ENCODE measurements at regions not wholly inside any gene's neighbourhood (a gene's known extent, or its start where the extent isn't known, plus 50 kb on each side); places are given as distances from the start of the nearest gene placed in this dataset.

DNA sequence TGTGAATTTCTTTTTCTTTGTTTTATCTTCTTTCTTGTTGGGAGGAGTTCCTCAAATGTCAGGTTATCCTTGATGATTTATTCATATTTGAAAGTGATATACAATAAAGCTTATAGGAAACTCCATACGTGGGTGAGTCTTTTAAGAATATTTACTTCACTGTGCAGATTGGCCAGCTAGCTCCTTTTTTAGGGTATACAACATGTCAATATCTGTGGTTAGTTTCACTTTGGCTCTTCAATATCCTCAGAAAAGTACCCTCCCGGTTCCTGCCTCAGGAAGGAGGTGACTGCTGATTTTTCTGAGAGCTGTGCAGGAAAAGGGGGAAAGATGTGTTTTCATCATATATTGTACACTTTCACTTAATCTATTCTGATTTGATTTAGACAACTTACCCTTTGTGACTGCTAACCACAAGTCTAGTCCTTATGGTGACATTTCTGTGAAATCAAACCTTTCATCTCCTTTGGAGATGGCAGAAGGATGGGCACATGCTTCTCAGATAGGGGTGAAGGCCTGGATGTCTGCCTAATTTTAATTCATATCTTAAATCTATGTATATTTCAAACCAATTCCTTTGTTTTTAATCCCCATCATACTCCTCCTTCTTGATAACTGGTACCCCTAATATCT lies 98.2 kb upstream of the NECTIN3 start:
- H3K27ac ChIP-seq (ENCODE audit: low read depth, low read length): no peak overlapping the region
- ChIA-PET POLR2A (no interaction called here), CTCF (no interaction called here)

DNA sequence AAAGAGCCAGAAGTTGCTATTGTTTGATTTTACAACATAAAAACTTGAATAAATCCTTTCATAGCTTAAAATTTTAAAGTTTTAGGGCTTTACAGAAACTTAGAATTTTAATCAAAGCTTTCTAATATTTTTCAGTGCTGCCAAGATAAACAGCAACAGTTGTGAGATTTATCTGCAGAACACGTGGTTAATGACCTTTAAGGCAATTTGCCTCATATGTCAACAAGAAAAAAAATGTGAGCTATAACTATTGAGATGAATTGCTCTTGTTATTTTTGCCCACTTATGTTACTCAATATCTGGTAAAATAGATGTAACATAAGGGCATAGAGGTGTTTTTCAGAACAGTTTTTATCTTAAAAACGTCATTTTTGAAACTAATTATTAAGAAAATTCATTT lies 96.7 kb upstream of the NECTIN3 start:
- Histone ChIP-seq H3K9me3 (ENCODE audit: control insufficient read depth, insufficient read depth, low read length) (no peaks in the 10 kb centered on the region; the same call in 1 of the 2 replicates), H3K27ac (ENCODE audit: low read depth, low read length) (no peak overlapping the region), H3K27me3 (ENCODE audit: control insufficient read depth, insufficient read depth, low read length) (no peaks in the 10 kb centered on the region), H3K4me3 (ENCODE audit: low read depth, low read length) (no peak overlapping the region)
- ChIA-PET POLR2A (no interaction called here), CTCF (no interaction called here)
- TF ChIP-seq, protein P1, sequence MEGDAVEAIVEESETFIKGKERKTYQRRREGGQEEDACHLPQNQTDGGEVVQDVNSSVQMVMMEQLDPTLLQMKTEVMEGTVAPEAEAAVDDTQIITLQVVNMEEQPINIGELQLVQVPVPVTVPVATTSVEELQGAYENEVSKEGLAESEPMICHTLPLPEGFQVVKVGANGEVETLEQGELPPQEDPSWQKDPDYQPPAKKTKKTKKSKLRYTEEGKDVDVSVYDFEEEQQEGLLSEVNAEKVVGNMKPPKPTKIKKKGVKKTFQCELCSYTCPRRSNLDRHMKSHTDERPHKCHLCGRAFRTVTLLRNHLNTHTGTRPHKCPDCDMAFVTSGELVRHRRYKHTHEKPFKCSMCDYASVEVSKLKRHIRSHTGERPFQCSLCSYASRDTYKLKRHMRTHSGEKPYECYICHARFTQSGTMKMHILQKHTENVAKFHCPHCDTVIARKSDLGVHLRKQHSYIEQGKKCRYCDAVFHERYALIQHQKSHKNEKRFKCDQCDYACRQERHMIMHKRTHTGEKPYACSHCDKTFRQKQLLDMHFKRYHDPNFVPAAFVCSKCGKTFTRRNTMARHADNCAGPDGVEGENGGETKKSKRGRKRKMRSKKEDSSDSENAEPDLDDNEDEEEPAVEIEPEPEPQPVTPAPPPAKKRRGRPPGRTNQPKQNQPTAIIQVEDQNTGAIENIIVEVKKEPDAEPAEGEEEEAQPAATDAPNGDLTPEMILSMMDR (IDR thresholded peaks at IDR 0.05; ENCODE audit: low read depth, low read length): no peak
- no peak for DNase-seq (ENCODE audit: low read depth, low spot score)

More for the DNA sequence above, 98.2 kb upstream of the NECTIN3 start:
- no peak for DNase-seq (ENCODE audit: low read depth, low spot score)
- H3K4me3 ChIP-seq (ENCODE audit: low read depth, low read length): no peak overlapping the region
- H3K9me3 ChIP-seq (ENCODE audit: control insufficient read depth, insufficient read depth, low read length): peaks cover 11% of the 10 kb centered on the region
- TF ChIP-seq, protein P1 (IDR thresholded peaks at IDR 0.05; ENCODE audit: low read depth, low read length): no peak
- H3K27me3 ChIP-seq (ENCODE audit: control insufficient read depth, insufficient read depth, low read length): no peaks in the 10 kb centered on the region

DNA sequence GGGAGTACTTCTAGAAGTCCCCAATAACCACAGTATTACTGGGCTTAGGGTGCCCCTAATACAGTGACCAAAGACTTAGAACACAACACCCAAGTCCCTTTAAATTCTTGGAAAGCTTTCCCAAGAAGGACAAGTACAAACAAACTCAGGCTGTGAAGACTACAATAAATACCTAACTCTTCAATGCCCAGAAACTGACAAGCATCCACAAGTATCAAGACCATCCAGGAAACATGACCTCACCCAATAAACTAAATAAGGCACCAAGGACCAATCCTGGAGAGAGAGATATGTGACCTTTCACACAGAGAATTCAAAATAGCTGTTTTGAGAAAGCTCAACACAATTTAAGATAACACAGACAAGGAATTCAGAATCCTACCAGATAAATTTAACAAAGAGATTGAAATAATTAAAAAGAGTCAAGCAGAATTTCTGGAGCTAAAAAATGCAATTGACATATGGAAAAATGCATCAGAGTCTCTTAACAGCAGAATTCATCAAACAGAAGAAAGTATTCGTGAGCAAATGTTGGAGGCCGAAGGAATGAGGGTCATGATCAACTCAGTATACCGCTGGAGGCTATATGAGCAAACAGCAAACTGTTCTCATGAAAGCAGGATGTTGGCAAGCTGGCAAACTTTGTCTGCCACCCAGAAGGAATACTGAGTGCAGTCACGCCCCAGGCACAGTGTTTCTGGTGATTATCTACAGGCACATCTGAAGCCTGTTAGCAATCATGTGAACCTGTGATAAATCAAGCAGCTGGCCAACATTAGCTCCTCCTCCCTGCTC lies 87.0 kb upstream of the NECTIN3 start:
- POLR2A ChIA-PET: no interaction called here
- no peak overlapping the region for H3K27ac ChIP-seq (ENCODE audit: low read depth, low read length)
- H3K9me3 ChIP-seq (ENCODE audit: control insufficient read depth, insufficient read depth, low read length): no peaks in the 10 kb centered on the region; the same call in 1 of the 2 replicates
- H3K27me3 ChIP-seq (ENCODE audit: control insufficient read depth, insufficient read depth, low read length): no peaks in the 10 kb centered on the region
- DNase-seq (ENCODE audit: low read depth, low spot score): no peak
- no peak overlapping the region for H3K4me3 ChIP-seq (ENCODE audit: low read depth, low read length)
- TF ChIP-seq, protein P1 (IDR thresholded peaks at IDR 0.05; ENCODE audit: low read depth, low read length): no peak
- CTCF ChIA-PET: interaction anchor here (0.6 kb wide), 1 partner anchor 22 kb away, joined by 6 read pairs; no protein-coding TSS in a partner anchor

DNA sequence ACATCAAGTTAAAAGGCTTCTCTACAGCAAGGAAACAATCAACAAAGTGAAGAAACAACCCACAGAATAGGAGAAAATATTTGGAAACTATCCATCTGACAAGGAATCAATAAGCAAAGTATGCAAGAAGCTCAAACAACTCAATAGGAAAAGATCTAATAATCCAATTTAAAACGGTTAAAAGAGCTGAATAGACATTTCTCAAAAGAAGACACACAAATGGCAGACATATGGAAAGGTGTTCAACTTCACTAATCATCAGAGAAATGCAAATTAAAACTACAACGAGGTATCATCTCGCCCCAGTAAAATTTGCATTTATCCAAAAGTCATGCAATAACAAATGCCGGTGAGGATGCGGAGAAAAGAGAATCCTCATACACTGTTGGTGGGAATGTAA lies 82.2 kb upstream of the NECTIN3 start:
- ChIA-PET CTCF (no interaction called here), POLR2A (no interaction called here)
- TF ChIP-seq, protein P1 (IDR thresholded peaks at IDR 0.05; ENCODE audit: low read depth, low read length): no peak
- H3K4me3 ChIP-seq (ENCODE audit: low read depth, low read length): no peak overlapping the region
- DNase-seq (ENCODE audit: low read depth, low spot score): no peak
- no peak overlapping the region for H3K27ac ChIP-seq (ENCODE audit: low read depth, low read length)
- H3K27me3 ChIP-seq (ENCODE audit: control insufficient read depth, insufficient read depth, low read length): no peaks in the 10 kb centered on the region
- H3K9me3 ChIP-seq (ENCODE audit: control insufficient read depth, insufficient read depth, low read length): no peaks in the 10 kb centered on the region; the same call in 1 of the 2 replicates

Measured in AG04450 (cell line).